WI38 (cell line): ENCODE measurements at regions not wholly inside any gene's neighbourhood (a gene's known extent, or its start where the extent isn't known, plus 50 kb on each side); places are given as distances from the start of the nearest gene placed in this dataset.

ENCODE experiments used
- H3K4me3 ChIP-seq: 2 replicates; pipeline ENCODE4 v1.5.1; 2011; ENCODE audit warnings: low read depth, mild to moderate bottlenecking, control low read depth, low read length
- TF ChIP-seq, protein P1 (sequence below): IDR thresholded peaks from 2 replicates; pipeline ENCODE4 v1.5.1; 2012; ENCODE audit warnings: low read depth, mild to moderate bottlenecking, control low read depth, low read length

DNA sequence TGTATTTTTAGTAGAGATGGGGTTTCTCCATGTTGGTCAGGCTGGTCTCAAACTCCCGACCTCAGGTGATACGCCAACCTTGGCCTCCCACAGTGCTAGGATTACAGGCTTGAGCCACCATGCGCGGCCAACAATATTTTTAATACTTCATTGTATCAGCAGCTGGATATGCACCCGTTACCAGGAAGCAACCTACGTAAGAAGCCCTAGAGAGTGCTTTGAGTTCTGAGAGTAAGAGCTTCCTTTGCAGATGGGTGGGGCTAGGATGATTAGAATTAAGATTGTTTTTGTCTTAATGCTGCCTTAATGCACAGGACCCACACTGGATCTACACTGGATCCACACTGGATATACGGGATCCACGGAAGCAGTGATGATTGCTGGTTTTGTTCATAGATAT lies 123.9 kb upstream of the ABCA1 start:
- no peak overlapping the region for H3K4me3 ChIP-seq
- TF ChIP-seq, protein P1, sequence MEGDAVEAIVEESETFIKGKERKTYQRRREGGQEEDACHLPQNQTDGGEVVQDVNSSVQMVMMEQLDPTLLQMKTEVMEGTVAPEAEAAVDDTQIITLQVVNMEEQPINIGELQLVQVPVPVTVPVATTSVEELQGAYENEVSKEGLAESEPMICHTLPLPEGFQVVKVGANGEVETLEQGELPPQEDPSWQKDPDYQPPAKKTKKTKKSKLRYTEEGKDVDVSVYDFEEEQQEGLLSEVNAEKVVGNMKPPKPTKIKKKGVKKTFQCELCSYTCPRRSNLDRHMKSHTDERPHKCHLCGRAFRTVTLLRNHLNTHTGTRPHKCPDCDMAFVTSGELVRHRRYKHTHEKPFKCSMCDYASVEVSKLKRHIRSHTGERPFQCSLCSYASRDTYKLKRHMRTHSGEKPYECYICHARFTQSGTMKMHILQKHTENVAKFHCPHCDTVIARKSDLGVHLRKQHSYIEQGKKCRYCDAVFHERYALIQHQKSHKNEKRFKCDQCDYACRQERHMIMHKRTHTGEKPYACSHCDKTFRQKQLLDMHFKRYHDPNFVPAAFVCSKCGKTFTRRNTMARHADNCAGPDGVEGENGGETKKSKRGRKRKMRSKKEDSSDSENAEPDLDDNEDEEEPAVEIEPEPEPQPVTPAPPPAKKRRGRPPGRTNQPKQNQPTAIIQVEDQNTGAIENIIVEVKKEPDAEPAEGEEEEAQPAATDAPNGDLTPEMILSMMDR = no peak

DNA sequence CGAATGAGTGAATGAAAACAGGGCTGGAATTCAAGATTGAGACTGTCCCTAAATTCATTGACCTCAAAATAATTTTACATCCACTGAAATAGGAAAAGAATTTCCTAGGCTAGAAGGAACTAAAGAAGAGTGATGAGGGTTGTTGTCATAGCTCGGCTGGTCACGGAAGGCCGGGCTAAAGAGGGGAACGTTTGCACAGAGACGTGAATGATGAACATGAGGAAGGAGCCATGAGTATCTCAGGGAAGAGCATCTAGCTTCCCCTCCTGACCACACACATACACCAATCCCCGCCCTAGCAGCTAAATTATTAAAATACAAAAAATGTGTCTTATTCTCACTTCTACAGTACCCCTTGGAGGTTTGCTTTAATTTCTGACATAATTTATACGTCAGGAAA lies 124.4 kb upstream of the ABCA1 start:
- H3K4me3 ChIP-seq = no peak overlapping the region
- TF ChIP-seq, protein P1 = no peak

DNA sequence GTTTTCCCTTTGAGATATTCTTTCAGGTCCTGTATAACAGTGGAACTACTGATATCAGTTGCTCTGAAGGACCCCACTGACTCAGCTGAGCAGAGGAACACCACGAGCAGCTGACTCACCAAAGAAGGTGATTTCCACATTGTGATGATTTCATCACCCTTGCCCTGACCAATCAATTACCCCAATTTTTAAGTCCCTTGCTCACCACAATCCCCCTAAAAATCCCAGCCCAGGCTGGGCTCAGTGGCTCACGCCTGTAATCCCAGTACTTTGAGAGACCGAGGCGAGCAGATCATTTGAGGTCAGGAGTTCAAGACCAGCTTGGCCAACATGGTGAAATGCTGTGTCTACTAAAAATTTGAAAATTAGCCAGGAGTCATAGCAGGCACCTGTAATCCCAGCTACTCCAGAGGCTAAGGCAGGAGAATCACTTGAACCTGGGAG lies 125.3 kb upstream of the ABCA1 start:
- no peak overlapping the region for H3K4me3 ChIP-seq
- TF ChIP-seq, protein P1 = no peak

DNA sequence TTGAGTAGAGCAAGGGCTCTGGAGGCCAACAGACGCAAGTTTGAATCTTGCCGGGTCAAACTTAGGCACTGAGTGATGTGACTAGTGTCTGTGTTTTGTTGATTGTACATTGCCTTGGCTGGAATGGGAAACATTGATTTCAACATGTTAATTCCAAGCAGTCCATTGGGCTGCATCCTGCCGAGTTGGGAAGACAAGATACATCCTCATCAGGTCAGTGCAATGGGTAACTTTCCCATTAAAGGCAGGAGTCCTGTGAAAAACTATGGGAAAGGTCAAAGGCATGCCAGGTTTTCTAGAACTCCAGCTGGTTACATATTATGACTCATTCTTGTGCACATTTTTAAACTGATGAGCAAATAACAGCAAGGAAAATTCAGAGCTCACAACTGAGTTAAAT lies 126.5 kb upstream of the ABCA1 start:
- H3K4me3 ChIP-seq = no peak overlapping the region
- TF ChIP-seq, protein P1 = no peak

DNA sequence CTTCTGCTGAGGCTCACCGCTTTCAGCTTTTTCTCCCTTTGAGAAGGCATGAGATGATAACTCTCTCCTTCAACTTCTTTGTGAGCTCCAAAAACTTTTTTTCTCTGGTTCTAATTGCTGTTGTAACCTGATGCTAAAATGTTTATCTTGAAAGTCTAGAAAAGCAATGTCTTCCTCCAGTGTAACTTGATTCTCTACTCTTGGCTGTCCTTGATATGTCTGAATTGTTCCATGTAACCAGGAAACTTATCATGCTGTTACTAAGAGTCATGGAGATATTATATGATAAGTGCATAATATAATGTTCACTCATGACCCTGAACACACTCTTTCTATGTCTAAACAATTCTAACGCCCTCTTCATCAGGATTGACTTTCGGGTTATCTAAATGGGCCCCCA lies 128.0 kb upstream of the ABCA1 start:
- TF ChIP-seq, protein P1 = no peak

DNA sequence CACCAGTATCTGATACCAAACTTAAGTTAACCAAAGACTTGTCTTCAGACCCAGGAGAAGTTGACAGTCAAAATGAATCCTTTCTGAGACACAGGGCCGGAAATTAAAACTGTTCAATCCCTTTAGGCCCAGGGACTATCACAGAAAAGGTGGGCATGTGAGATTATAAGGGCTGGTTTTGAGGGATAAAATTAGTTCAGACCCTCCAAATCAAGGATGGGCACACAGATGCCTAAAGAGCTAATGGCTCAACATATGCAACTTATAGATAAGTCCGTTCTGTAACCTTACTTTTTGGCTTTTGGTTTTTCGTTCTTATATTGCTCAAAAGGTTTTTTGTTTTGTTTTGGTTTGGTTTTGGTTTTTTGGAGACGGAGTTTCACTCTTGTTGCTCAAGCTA lies 129.6 kb upstream of the ABCA1 start:
- TF ChIP-seq, protein P1 = no peak
- H3K4me3 ChIP-seq = no peak overlapping the region

More for the DNA sequence above, 128.0 kb upstream of the ABCA1 start:
- no peak overlapping the region for H3K4me3 ChIP-seq

DNA sequence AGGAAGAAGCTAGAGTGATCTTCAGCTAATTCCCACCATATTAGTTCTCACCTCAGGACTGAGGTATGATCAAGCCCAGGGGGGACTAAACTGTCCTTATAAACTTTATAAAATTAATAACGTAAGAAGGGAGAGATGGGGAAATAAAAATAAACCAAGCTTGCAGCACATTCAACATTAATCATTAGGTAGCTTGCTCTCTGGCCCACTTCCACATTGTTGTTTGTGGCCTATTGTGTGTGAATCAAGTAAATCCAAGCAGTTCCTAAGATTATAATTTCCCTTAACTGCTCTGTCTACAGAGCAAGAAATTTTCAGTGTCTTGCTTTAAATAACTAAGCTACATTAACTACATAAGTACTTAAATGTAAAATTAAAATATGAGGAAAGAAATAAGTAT lies 131.3 kb upstream of the ABCA1 start:
- TF ChIP-seq, protein P1 = no peak
- no peak overlapping the region for H3K4me3 ChIP-seq
